Vagina (tissue), 2 donors: ENCODE measurements at regions not wholly inside any gene's neighbourhood (a gene's known extent, or its start where the extent isn't known, plus 50 kb on each side); places are given as distances from the start of the nearest gene placed in this dataset.

Experiments
- DNase-seq, 2 donors: peaks; one replicate each; pipeline ENCODE4 v3.0.0-alpha.2; 2017; ENCODE audit errors: extremely low spot score in 2 of 2
- H3K27ac ChIP-seq: fragments of 200-600 bp; sonication (generic); one replicate; pipeline ENCODE4 v1.5.1; 2019
- H3K27me3 ChIP-seq: fragments of 200-600 bp; sonication (generic); one replicate; pipeline ENCODE4 v1.5.1; 2019
- H3K36me3 ChIP-seq, 2 donors: fragments of 200-600 bp; sonication (generic); one replicate each; pipeline ENCODE4 v1.5.1; 2017 to 2019
- H3K4me1 ChIP-seq: fragments of 200-600 bp; sonication (generic); one replicate; pipeline ENCODE4 v1.5.1; 2019
- H3K4me3 ChIP-seq, 2 donors: fragments of 200-600 bp; sonication (generic); 1 replicate in 1 of 2; 2 replicates in 1 of 2; pipeline ENCODE4 v1.5.1; 2016 to 2019
- H3K9me3 ChIP-seq: fragments of 200-600 bp; sonication (generic); one replicate; pipeline ENCODE4 v1.5.1; 2019
- CTCF ChIP-seq, 3 experiments: fragments of 450-650 bp in 2 of 3; fragments of 200-600 bp in 1 of 3; sonication (generic) in 1 of 3; IDR thresholded peaks; one replicate each; pipeline ENCODE4 v1.5.1; 2017 to 2019; ENCODE audit warnings: antibody characterized with exemption in 3 of 3, mild to moderate bottlenecking in 2 of 3, moderate library complexity in 2 of 3
- POLR2A ChIP-seq, 2 donors: fragments of 450-650 bp; IDR thresholded peaks; one replicate each; pipeline ENCODE4 v1.6.1; 2017; ENCODE audit warnings: antibody characterized with exemption in 2 of 2, mild to moderate bottlenecking in 2 of 2, moderate library complexity in 2 of 2
- POLR2AphosphoS5 ChIP-seq, 2 donors: sonication (generic); formaldehyde crosslinking; IDR thresholded peaks; one replicate each; pipeline ENCODE4 v1.9.0; 2017; ENCODE audit warnings: antibody characterized with exemption in 2 of 2, mild to moderate bottlenecking in 2 of 2, low read depth in 1 of 2; ENCODE audit not compliant: insufficient read depth in 1 of 2
- intact Hi-C: fragments of 100-400 bp; cut with DNase I; formaldehyde crosslinking; loops from one replicate; pipeline ENCODE4 v1.15.1; 2023

GRCh38 chr11:69423611-69424385 lies 57.7 kb upstream of the LINC01488 start:
- intact Hi-C loops: no loop called here
- H3K36me3 ChIP-seq: no peaks in the 10 kb centered on the region
- no peak overlapping the region for H3K27ac ChIP-seq
- no peaks in the 10 kb centered on the region for H3K27me3 ChIP-seq
- TF ChIP-seq POLR2A (IDR thresholded peaks at IDR 0.05) (no peak), POLR2AphosphoS5 (IDR thresholded peaks at IDR 0.05; ENCODE audit: insufficient read depth in 1 of 2, low read depth in 1 of 2) (no peak), CTCF (IDR thresholded peaks at IDR 0.05) (no peak)
- H3K4me3 ChIP-seq: no peak overlapping the region
- no peaks in the 10 kb centered on the region for H3K9me3 ChIP-seq
- no peak for DNase-seq
- H3K4me1 ChIP-seq: no peaks in the 10 kb centered on the region

GRCh38 chr11:69424748-69425147 lies 56.7 kb upstream of the LINC01488 start:
- no peaks in the 10 kb centered on the region for H3K4me1 ChIP-seq
- no peaks in the 10 kb centered on the region for H3K9me3 ChIP-seq
- TF ChIP-seq CTCF (IDR thresholded peaks at IDR 0.05) (no peak), POLR2AphosphoS5 (IDR thresholded peaks at IDR 0.05; ENCODE audit: insufficient read depth in 1 of 2, low read depth in 1 of 2) (no peak), POLR2A (IDR thresholded peaks at IDR 0.05) (no peak)
- intact Hi-C loops: no loop called here
- no peaks in the 10 kb centered on the region for H3K27me3 ChIP-seq
- no peak for DNase-seq
- H3K27ac ChIP-seq: no peak overlapping the region
- H3K36me3 ChIP-seq: no peaks in the 10 kb centered on the region
- no peak overlapping the region for H3K4me3 ChIP-seq

GRCh38 chr11:69425444-69425843 lies 56.0 kb upstream of the LINC01488 start:
- no peak overlapping the region for H3K27ac ChIP-seq
- DNase-seq: no peak
- no peaks in the 10 kb centered on the region for H3K4me1 ChIP-seq
- H3K9me3 ChIP-seq: no peaks in the 10 kb centered on the region
- H3K36me3 ChIP-seq: no peaks in the 10 kb centered on the region
- intact Hi-C loops: no loop called here
- no peak overlapping the region for H3K4me3 ChIP-seq
- TF ChIP-seq POLR2A (IDR thresholded peaks at IDR 0.05) (no peak), POLR2AphosphoS5 (IDR thresholded peaks at IDR 0.05; ENCODE audit: insufficient read depth in 1 of 2, low read depth in 1 of 2) (no peak), CTCF (IDR thresholded peaks at IDR 0.05) (no peak)
- no peaks in the 10 kb centered on the region for H3K27me3 ChIP-seq

GRCh38 chr11:69425895-69426544 lies 55.4 kb upstream of the LINC01488 start:
- TF ChIP-seq POLR2AphosphoS5 (IDR thresholded peaks at IDR 0.05; ENCODE audit: insufficient read depth in 1 of 2, low read depth in 1 of 2) (no peak), CTCF (IDR thresholded peaks at IDR 0.05) (no peak), POLR2A (IDR thresholded peaks at IDR 0.05) (no peak)
- no peaks in the 10 kb centered on the region for H3K9me3 ChIP-seq

GRCh38 chr11:69427337-69427736 lies 54.1 kb upstream of the LINC01488 start:
- intact Hi-C loops: no loop called here
- Histone ChIP-seq H3K36me3 (no peaks in the 10 kb centered on the region), H3K4me1 (no peaks in the 10 kb centered on the region), H3K9me3 (no peaks in the 10 kb centered on the region), H3K27me3 (no peaks in the 10 kb centered on the region), H3K4me3 (no peak overlapping the region), H3K27ac (no peak overlapping the region)
- no peak for DNase-seq
- TF ChIP-seq POLR2AphosphoS5 (IDR thresholded peaks at IDR 0.05; ENCODE audit: insufficient read depth in 1 of 2, low read depth in 1 of 2) (no peak), CTCF (IDR thresholded peaks at IDR 0.05) (no peak), POLR2A (IDR thresholded peaks at IDR 0.05) (no peak)

More at GRCh38 chr11:69425895-69426544, 55.4 kb upstream of the LINC01488 start:
- Histone ChIP-seq H3K27ac (no peak overlapping the region), H3K27me3 (no peaks in the 10 kb centered on the region), H3K36me3 (no peaks in the 10 kb centered on the region), H3K4me1 (no peaks in the 10 kb centered on the region), H3K4me3 (no peak overlapping the region)
- DNase-seq: no peak
- intact Hi-C loops: no loop called here
